CD4-positive, alpha-beta T cell treated with Interleukin-15 for 4 hours (primary cell): ENCODE measurements at regions not wholly inside any gene's neighbourhood (a gene's known extent, or its start where the extent isn't known, plus 50 kb on each side); places are given as distances from the start of the nearest gene placed in this dataset.

Experiments used
- DNase-seq: peaks from one replicate; pipeline ENCODE4 v3.0.0-alpha.2; 2020; ENCODE audit warnings: low spot score

DNA sequence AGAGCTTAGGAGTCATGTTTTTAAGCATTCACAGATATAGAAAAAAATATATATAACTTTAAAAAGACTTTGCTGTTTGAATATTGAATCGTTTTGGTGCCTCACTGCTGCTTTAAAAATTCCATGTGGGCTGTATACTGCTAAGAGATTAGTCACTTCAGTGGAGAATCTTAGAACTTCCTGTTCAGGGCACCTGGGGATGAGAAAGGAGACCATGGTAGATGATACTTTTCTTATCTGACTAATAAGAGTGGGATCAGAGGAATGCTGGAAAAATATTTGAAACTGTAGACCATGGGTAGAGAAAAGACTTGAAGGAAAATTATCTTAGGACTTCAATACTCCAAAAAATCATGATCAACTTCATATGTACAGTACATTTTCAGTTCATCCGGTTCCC is 442.2 kb upstream of the SETBP1 start:
- DNase-seq = no peak

DNA sequence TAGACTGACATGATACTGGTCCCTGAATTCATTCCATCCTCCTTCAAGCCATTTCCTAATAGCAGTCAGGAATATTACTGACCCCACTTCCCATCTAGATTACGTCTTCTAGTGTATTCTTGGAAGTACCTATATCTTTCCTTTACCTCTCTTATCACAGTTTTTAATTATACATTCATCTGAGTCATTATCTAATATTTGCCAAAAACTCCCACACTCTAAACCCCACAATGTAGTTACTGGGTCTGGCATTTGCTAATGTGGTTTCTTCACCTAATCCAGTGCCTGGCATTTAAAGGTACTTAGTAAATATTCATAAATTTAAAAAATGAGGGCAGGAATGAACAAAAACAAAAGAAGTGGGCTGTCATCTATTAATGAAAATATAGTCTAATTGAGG is 441.8 kb upstream of the SETBP1 start:
- DNase-seq = no peak

- no peak for DNase-seq
These were observed 439.7 kb upstream of the SETBP1 start for GRCh38 chr18:44241020-44241419.

DNA sequence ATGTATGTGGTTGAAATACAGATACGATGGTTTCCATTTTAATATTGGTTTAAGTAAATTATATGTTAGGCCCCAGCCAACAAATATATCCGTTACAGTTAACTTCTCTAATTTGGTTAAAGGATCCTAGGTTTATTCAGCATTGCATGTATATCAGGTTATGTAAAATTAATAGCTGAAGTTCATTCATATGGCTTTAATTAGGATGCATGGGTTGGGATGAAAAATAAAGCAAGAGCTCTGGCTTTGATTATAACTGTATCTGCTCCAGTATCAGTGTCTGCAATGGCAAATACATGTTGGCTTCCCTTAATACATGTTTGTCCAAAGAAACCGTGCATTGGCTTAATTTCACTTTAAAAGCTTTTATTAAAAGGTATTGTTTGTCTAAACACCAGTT is 435.7 kb upstream of the SETBP1 start:
- DNase-seq = no peak

DNA sequence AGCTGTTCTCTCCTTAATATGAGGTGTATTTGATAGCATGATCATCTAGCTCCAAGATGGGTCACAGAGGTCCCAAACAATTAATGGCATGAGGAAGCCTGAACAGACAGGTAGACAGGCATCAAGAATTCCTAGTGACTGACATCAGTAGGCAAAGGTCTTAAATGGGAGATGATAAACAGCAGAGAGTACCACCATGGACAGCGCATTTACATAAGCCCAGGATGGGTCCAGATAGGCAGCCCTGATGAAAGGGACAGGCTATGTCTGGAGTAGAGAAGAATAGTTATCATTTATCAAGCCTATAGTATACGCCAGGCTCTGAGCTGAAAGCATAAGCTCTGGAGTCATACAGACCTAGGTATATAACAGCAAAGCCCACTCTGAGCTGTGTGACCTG is 434.7 kb upstream of the SETBP1 start:
- no peak for DNase-seq

DNA sequence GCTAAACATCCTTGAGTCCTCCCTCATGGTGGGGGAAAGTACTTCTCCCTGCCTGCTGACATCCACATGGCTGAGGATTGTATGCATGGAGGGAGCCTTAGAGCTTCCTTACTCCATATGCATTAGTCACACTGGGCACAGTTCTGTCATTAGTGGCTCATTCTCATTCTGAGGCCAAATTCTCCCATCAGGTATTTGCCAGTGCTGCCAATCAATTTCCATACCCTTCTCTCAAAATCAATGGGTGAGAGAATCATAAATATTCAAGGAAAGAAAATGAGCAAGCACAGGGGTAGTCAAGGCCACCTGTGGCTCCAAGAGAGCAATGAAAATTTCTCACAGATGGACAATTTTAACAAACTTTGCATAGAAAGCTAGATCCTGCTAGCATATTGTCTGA is 422.6 kb upstream of the SETBP1 start:
- DNase-seq = no peak

GRCh38 chr18:44258576-44258975 is 422.1 kb upstream of the SETBP1 start:
- no peak for DNase-seq

DNA sequence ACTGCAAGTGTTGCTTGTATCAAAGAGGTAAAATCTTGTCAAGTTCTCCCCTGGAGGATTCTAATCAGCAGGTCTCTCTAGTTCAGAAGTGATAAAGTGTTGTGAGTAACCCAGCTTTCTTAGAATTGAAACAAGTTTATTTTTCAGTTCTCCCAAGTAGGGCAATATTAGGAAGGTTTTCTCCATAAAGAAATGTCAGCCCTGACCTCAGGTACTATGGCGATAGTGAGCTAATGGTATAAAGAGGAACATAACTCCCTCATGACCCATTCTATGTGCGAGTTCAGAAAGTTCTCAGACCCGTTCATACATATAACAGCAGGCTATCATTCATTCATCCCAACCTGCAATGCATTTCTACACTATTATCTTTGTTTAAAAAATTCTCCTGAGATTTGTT is 421.1 kb upstream of the SETBP1 start:
- DNase-seq = no peak

- DNase-seq = no peak
These were observed 415.3 kb upstream of the SETBP1 start for GRCh38 chr18:44265437-44265836.

GRCh38 chr18:44273298-44273697 is 407.4 kb upstream of the SETBP1 start:
- no peak for DNase-seq

DNA sequence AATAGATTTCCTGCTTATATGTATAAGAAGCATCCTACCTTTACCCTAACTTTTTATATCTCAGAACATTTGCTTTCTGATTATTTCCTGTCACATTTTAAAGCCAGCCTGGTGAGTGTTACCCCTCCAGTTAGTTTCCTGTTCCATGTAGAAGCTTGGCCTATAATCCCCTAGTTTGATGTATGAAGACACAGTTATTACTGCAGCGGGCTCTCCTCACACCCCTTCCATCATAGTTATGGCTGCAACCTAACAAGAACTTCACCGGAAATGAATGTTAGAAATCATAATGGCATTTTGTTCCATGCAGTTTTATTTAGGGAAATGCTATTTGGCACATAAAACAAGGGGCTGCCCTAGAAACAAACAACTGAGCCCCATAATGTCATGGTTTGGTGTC is 400.2 kb upstream of the SETBP1 start:
- no peak for DNase-seq

- DNase-seq = no peak
These were observed 394.6 kb upstream of the SETBP1 start for GRCh38 chr18:44286049-44286448.

GRCh38 chr18:44290366-44290977 is 390.2 kb upstream of the SETBP1 start:
- DNase-seq = no peak

DNA sequence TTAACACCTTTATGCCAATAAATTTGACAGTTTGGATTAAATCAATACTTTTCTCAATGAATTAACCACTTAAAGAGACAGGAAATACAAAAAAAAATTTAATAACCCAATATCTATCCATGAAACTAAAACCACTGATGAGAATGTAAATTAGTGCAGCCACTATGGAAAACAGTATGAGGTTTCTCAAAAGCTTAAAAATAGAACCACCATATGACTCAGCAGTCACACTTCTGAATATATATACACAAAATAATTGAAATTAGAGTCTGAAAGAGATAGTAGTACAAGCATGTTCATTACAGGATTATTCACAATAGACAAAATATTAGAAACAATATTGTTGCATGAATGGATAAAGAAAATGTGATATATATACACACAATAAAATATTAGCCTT is 382.1 kb upstream of the SETBP1 start:
- no peak for DNase-seq

- DNase-seq = no peak
These were observed 371.5 kb upstream of the SETBP1 start for GRCh38 chr18:44309185-44309584.

- no peak for DNase-seq
These were observed 359.8 kb upstream of the SETBP1 start for GRCh38 chr18:44320619-44321460.

- DNase-seq = no peak
These were observed 358.7 kb upstream of the SETBP1 start for GRCh38 chr18:44321868-44322590.

- no peak for DNase-seq
These were observed 357.6 kb upstream of the SETBP1 start for GRCh38 chr18:44323125-44323524.

- DNase-seq = no peak
These were observed 356.3 kb upstream of the SETBP1 start for GRCh38 chr18:44324361-44324760.

DNA sequence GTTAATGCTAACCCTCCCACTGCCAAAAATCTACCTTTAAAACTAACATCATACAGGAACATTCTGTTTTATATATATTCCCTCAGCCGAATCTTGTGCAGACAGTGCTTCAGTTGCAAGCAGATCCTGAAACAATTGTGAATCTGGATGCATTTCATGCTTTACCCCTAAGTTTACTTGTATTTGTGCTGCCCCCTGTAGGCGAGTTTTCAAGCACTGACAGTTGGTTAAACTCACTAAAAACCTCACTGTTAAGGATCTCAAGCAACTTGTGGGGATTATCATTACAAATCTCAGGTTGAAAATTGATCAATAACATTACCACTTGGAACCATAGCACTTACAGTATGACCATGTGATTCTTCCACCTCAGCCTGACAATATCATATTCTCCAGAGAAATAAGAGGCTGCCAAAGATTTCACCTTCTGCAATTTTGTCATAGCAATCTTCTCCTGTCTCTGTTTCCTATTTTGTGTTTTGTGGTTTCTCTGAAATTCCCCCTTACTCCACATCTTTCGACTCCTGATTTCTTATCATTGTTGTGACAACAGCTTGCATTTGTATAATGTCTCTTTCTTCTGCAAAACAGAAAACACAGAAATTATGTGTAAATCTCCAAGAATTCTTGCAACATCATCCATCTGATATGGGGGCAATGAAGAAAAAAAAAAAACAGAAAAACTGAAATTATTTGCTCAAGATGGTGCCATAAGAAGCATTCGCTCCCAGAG is 354.6 kb upstream of the SETBP1 start:
- no peak for DNase-seq

- DNase-seq = no peak
These were observed 348.8 kb upstream of the SETBP1 start for GRCh38 chr18:44331656-44332570.
